Trophoblast cell (in vitro differentiated cells and primary cell): ENCODE measurements at regions not wholly inside any gene's neighbourhood (a gene's known extent, or its start where the extent isn't known, plus 50 kb on each side); places are given as distances from the start of the nearest gene placed in this dataset.

Experiments used
- DNase-seq, 2 donors: peaks; one replicate each; pipeline ENCODE4 v3.0.0-alpha.2; 2016
- H2AFZ ChIP-seq: 2 replicates; pipeline ENCODE4 v1.6.1; 2013; ENCODE audit warnings: low read length, moderate library complexity, mild to moderate bottlenecking; ENCODE audit not compliant: insufficient read depth, poor library complexity
- H2AK5ac ChIP-seq: 2 replicates; pipeline ENCODE4 v1.6.1; 2013; ENCODE audit warnings: mild to moderate bottlenecking, low read length
- H2BK120ac ChIP-seq: 2 replicates; pipeline ENCODE4 v1.6.1; 2013; ENCODE audit warnings: low read length, mild to moderate bottlenecking, moderate library complexity; ENCODE audit not compliant: insufficient read depth, poor library complexity
- H2BK12ac ChIP-seq: 2 replicates; pipeline ENCODE4 v1.6.1; 2013; ENCODE audit warnings: mild to moderate bottlenecking, low read length, moderate library complexity
- H2BK5ac ChIP-seq: 2 replicates; pipeline ENCODE4 v1.6.1; 2013; ENCODE audit warnings: low read length, low read depth, moderate library complexity, mild to moderate bottlenecking; ENCODE audit not compliant: poor library complexity
- H3K14ac ChIP-seq: 2 replicates; pipeline ENCODE4 v1.6.1; 2013; ENCODE audit warnings: mild to moderate bottlenecking, low read length
- H3K18ac ChIP-seq: 2 replicates; pipeline ENCODE4 v1.6.1; 2013; ENCODE audit warnings: mild to moderate bottlenecking, low read length
- H3K23ac ChIP-seq: 2 replicates; pipeline ENCODE4 v1.6.1; 2013; ENCODE audit warnings: low read length
- H3K27ac ChIP-seq: 2 replicates; pipeline ENCODE4 v1.5.1; 2013; ENCODE audit warnings: low read depth, mild to moderate bottlenecking, inconsistent platforms, low read length, moderate library complexity
- H3K27me3 ChIP-seq: 2 replicates; pipeline ENCODE4 v1.6.1; 2013; ENCODE audit warnings: inconsistent platforms, mild to moderate bottlenecking, low read length, moderate library complexity; ENCODE audit not compliant: insufficient read depth
- H3K36me3 ChIP-seq, 2 experiments: 1 replicate in 1 of 2; 2 replicates in 1 of 2; pipeline ENCODE4 v1.6.1; 2013; ENCODE audit warnings: low read length in 2 of 2, mild to moderate bottlenecking in 2 of 2, moderate library complexity in 1 of 2; ENCODE audit not compliant: insufficient read depth in 2 of 2, control insufficient read depth in 1 of 2
- H3K4ac ChIP-seq: 2 replicates; pipeline ENCODE4 v1.6.1; 2013; ENCODE audit warnings: low read depth, mild to moderate bottlenecking, low read length, moderate library complexity
- H3K4me1 ChIP-seq, 2 experiments: 1 replicate in 1 of 2; 2 replicates in 1 of 2; pipeline ENCODE4 v1.6.1; 2013; ENCODE audit warnings: low read length in 2 of 2, mild to moderate bottlenecking in 2 of 2, moderate library complexity in 1 of 2; ENCODE audit not compliant: insufficient read depth in 2 of 2, control insufficient read depth in 1 of 2
- H3K4me2 ChIP-seq: 2 replicates; pipeline ENCODE4 v1.6.1; 2013; ENCODE audit warnings: inconsistent platforms, mild to moderate bottlenecking, low read length, moderate library complexity
- H3K4me3 ChIP-seq: 2 replicates; pipeline ENCODE4 v1.5.1; 2013; ENCODE audit warnings: mild to moderate bottlenecking, low read depth, low read length, inconsistent platforms
- H3K79me1 ChIP-seq: one replicate; pipeline ENCODE4 v1.6.1; 2013; ENCODE audit warnings: low read length
- H3K79me2 ChIP-seq: 2 replicates; pipeline ENCODE4 v1.6.1; 2013; ENCODE audit warnings: low read length, mild to moderate bottlenecking; ENCODE audit not compliant: control insufficient read depth, insufficient read depth, poor library complexity
- H3K9ac ChIP-seq: 2 replicates; pipeline ENCODE4 v1.6.1; 2013; ENCODE audit warnings: mild to moderate bottlenecking, low read length
- H3K9me3 ChIP-seq: 2 replicates; pipeline ENCODE4 v1.6.1; 2013; ENCODE audit warnings: low read depth, mild to moderate bottlenecking, control low read depth, inconsistent platforms, low read length; ENCODE audit not compliant: insufficient read depth
- H4K12ac ChIP-seq: 2 replicates; pipeline ENCODE4 v1.6.1; 2013; ENCODE audit warnings: low read depth, mild to moderate bottlenecking, low read length, moderate library complexity
- H4K8ac ChIP-seq: 2 replicates; pipeline ENCODE4 v1.6.1; 2013; ENCODE audit warnings: low read depth, mild to moderate bottlenecking, low read length, moderate library complexity
- H4K91ac ChIP-seq: one replicate; pipeline ENCODE4 v1.6.1; 2013; ENCODE audit warnings: low read depth, mild to moderate bottlenecking, low read length, moderate library complexity
- WGBS: extraction: QIAGEN DNeasy Blood & Tissue Kit; methylation state at CpG from one replicate; pipeline ENCODE4 v1.1.7; 2013; ENCODE audit warnings: missing lambda C conversion rate; ENCODE audit not compliant: insufficient read length, insufficient coverage; ENCODE audit errors: extremely low coverage; 5-methylcytosine and 5-hydroxymethylcytosine counted together

GRCh38 chr11:87666730-87667129 is 508.5 kb downstream of the RAB38 start:
- Histone ChIP-seq H3K36me3 (no peaks in the 10 kb centered on the region), H3K9ac (no peak overlapping the region), H4K91ac (no peak overlapping the region), H3K18ac (no peak overlapping the region), H3K4ac (no peak overlapping the region), H3K4me1 (no peaks in the 10 kb centered on the region), H2AFZ (no peak overlapping the region), H2AK5ac (no peak overlapping the region), H3K4me2 (no peak overlapping the region), H3K79me2 (no peaks in the 10 kb centered on the region), H2BK12ac (no peak overlapping the region), H3K4me3 (no peak overlapping the region), H4K12ac (no peak overlapping the region), H3K79me1 (no peaks in the 10 kb centered on the region), H4K8ac (no peak overlapping the region), H3K27ac (no peak overlapping the region), H3K9me3 (no peaks in the 10 kb centered on the region), H3K23ac (no peak overlapping the region), H2BK120ac (no peak overlapping the region), H3K27me3 (no peaks in the 10 kb centered on the region), H2BK5ac (no peak overlapping the region), H3K14ac (no peak overlapping the region)
- DNase-seq, result no peak
- no CpG with 5 or more reads among the region's 6 CpGs for WGBS

- H3K4me3 ChIP-seq, result no peak overlapping the region
- H3K9ac ChIP-seq, result no peak overlapping the region
- no peaks in the 10 kb centered on the region for H3K4me1 ChIP-seq
- no peak overlapping the region for H4K91ac ChIP-seq
- no peak overlapping the region for H2BK12ac ChIP-seq
- H3K9me3 ChIP-seq, result no peaks in the 10 kb centered on the region
- DNase-seq, result no peak
- no peak overlapping the region for H2AK5ac ChIP-seq
- no peak overlapping the region for H4K8ac ChIP-seq
- no peak overlapping the region for H3K23ac ChIP-seq
- H3K4me2 ChIP-seq, result no peak overlapping the region
- H3K18ac ChIP-seq, result no peak overlapping the region
- no peaks in the 10 kb centered on the region for H3K36me3 ChIP-seq
- no peak overlapping the region for H4K12ac ChIP-seq
- H2AFZ ChIP-seq, result no peak overlapping the region
- no peak overlapping the region for H3K27ac ChIP-seq
- H3K79me1 ChIP-seq, result no peaks in the 10 kb centered on the region
- H3K14ac ChIP-seq, result no peak overlapping the region
- H3K4ac ChIP-seq, result no peak overlapping the region
- H2BK5ac ChIP-seq, result no peak overlapping the region
- H3K27me3 ChIP-seq, result no peaks in the 10 kb centered on the region
- H2BK120ac ChIP-seq, result no peak overlapping the region
- H3K79me2 ChIP-seq, result no peaks in the 10 kb centered on the region
Observed at GRCh38 chr11:87662287-87662686, 513.0 kb downstream of the RAB38 start.

- no peak overlapping the region for H3K4me2 ChIP-seq
- no peak for DNase-seq
- H4K12ac ChIP-seq, result no peak overlapping the region
Observed at GRCh38 chr11:87660926-87661660, 514.1 kb downstream of the RAB38 start.

GRCh38 chr11:87659807-87660206 is 515.4 kb downstream of the RAB38 start:
- no peaks in the 10 kb centered on the region for H3K36me3 ChIP-seq
- no peak overlapping the region for H3K18ac ChIP-seq
- no peak for DNase-seq
- H3K79me1 ChIP-seq, result no peaks in the 10 kb centered on the region
- H4K8ac ChIP-seq, result no peak overlapping the region
- no peak overlapping the region for H3K9ac ChIP-seq
- no peak overlapping the region for H3K4me3 ChIP-seq
- H4K12ac ChIP-seq, result no peak overlapping the region
- no peaks in the 10 kb centered on the region for H3K4me1 ChIP-seq
- no peaks in the 10 kb centered on the region for H3K79me2 ChIP-seq
- no peak overlapping the region for H3K4ac ChIP-seq
- H3K4me2 ChIP-seq, result no peak overlapping the region
- no CpG with 5 or more reads among the region's 5 CpGs for WGBS
- H3K9me3 ChIP-seq, result no peaks in the 10 kb centered on the region
- H3K23ac ChIP-seq, result no peak overlapping the region
- H2AK5ac ChIP-seq, result no peak overlapping the region
- no peak overlapping the region for H2BK5ac ChIP-seq
- H2BK12ac ChIP-seq, result no peak overlapping the region
- no peak overlapping the region for H3K14ac ChIP-seq
- no peak overlapping the region for H4K91ac ChIP-seq
- H3K27me3 ChIP-seq, result no peaks in the 10 kb centered on the region
- H3K27ac ChIP-seq, result no peak overlapping the region
- no peak overlapping the region for H2AFZ ChIP-seq
- no peak overlapping the region for H2BK120ac ChIP-seq

More at GRCh38 chr11:87660926-87661660, 514.1 kb downstream of the RAB38 start:
- Histone ChIP-seq H3K14ac (no peak overlapping the region), H3K4me3 (no peak overlapping the region), H2BK5ac (no peak overlapping the region), H3K79me2 (no peaks in the 10 kb centered on the region), H3K27me3 (no peaks in the 10 kb centered on the region), H3K27ac (no peak overlapping the region), H3K4ac (no peak overlapping the region), H3K4me1 (no peaks in the 10 kb centered on the region), H2BK120ac (no peak overlapping the region), H3K79me1 (no peaks in the 10 kb centered on the region), H3K18ac (no peak overlapping the region), H3K9me3 (no peaks in the 10 kb centered on the region), H2AFZ (no peak overlapping the region), H2AK5ac (no peak overlapping the region), H4K91ac (no peak overlapping the region), H3K23ac (no peak overlapping the region), H4K8ac (no peak overlapping the region), H2BK12ac (no peak overlapping the region), H3K36me3 (no peaks in the 10 kb centered on the region), H3K9ac (no peak overlapping the region)
- WGBS, result no CpG with 5 or more reads among the region's 5 CpGs
